ENCODE measurements at regions not wholly inside any gene's neighbourhood (a gene's known extent, or its start where the extent isn't known, plus 50 kb on each side); places are given as distances from the start of the nearest gene placed in this dataset.

DNA sequence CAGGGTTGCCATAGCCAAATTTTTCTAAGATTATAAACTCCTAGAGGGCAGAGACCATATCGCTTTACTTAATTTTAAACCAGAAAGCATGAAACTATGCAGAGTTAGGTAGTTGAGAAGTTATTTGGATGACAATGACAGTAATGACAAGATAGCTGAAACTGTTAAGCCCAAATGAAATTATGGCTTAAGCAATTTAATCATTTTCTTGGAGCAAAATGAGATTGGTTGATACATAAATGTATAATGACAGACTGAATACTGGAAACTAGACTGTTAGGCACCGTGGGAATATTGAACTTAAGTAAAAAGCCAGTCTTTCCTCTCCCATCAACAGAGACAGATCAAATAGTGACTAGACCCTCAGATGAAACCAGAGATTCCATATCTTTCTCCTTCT is 670.3 kb upstream of the NRSN1 start (continued):
- TF ChIP-seq, protein P1, sequence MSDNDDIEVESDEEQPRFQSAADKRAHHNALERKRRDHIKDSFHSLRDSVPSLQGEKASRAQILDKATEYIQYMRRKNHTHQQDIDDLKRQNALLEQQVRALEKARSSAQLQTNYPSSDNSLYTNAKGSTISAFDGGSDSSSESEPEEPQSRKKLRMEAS (CRISPR knock-in tag; IDR thresholded peaks at IDR 0.05), result no peak
- no peak for TF ChIP-seq ZNF232 (CRISPR knock-in tag; IDR thresholded peaks at IDR 0.05)
- TF ChIP-seq OVOL2 (CRISPR knock-in tag; IDR thresholded peaks at IDR 0.05; ENCODE audit: borderline replicate concordance), result no peak
- TF ChIP-seq TEAD4 (CRISPR knock-in tag; IDR thresholded peaks at IDR 0.05), result no peak
- TF ChIP-seq, protein P2, sequence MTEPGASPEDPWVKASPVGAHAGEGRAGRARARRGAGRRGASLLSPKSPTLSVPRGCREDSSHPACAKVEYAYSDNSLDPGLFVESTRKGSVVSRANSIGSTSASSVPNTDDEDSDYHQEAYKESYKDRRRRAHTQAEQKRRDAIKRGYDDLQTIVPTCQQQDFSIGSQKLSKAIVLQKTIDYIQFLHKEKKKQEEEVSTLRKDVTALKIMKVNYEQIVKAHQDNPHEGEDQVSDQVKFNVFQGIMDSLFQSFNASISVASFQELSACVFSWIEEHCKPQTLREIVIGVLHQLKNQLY (CRISPR knock-in tag; IDR thresholded peaks at IDR 0.05), result no peak
- TF ChIP-seq ZNF219 (CRISPR knock-in tag; IDR thresholded peaks at IDR 0.05; ENCODE audit: borderline replicate concordance), result no peak
- TF ChIP-seq, protein P3, sequence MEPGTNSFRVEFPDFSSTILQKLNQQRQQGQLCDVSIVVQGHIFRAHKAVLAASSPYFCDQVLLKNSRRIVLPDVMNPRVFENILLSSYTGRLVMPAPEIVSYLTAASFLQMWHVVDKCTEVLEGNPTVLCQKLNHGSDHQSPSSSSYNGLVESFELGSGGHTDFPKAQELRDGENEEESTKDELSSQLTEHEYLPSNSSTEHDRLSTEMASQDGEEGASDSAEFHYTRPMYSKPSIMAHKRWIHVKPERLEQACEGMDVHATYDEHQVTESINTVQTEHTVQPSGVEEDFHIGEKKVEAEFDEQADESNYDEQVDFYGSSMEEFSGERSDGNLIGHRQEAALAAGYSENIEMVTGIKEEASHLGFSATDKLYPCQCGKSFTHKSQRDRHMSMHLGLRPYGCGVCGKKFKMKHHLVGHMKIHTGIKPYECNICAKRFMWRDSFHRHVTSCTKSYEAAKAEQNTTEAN (CRISPR knock-in tag; IDR thresholded peaks at IDR 0.05), result no peak
- TF ChIP-seq, protein P4, sequence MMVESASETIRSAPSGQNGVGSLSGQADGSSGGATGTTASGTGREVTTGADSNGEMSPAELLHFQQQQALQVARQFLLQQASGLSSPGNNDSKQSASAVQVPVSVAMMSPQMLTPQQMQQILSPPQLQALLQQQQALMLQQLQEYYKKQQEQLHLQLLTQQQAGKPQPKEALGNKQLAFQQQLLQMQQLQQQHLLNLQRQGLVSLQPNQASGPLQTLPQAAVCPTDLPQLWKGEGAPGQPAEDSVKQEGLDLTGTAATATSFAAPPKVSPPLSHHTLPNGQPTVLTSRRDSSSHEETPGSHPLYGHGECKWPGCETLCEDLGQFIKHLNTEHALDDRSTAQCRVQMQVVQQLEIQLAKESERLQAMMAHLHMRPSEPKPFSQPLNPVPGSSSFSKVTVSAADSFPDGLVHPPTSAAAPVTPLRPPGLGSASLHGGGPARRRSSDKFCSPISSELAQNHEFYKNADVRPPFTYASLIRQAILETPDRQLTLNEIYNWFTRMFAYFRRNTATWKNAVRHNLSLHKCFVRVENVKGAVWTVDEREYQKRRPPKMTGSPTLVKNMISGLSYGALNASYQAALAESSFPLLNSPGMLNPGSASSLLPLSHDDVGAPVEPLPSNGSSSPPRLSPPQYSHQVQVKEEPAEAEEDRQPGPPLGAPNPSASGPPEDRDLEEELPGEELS (CRISPR knock-in tag; IDR thresholded peaks at IDR 0.05), result no peak
- no peak for TF ChIP-seq GABPB1 (CRISPR knock-in tag; IDR thresholded peaks at IDR 0.05)
- TF ChIP-seq, protein P5, sequence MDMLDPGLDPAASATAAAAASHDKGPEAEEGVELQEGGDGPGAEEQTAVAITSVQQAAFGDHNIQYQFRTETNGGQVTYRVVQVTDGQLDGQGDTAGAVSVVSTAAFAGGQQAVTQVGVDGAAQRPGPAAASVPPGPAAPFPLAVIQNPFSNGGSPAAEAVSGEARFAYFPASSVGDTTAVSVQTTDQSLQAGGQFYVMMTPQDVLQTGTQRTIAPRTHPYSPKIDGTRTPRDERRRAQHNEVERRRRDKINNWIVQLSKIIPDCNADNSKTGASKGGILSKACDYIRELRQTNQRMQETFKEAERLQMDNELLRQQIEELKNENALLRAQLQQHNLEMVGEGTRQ (CRISPR knock-in tag; IDR thresholded peaks at IDR 0.05), result no peak

DNA sequence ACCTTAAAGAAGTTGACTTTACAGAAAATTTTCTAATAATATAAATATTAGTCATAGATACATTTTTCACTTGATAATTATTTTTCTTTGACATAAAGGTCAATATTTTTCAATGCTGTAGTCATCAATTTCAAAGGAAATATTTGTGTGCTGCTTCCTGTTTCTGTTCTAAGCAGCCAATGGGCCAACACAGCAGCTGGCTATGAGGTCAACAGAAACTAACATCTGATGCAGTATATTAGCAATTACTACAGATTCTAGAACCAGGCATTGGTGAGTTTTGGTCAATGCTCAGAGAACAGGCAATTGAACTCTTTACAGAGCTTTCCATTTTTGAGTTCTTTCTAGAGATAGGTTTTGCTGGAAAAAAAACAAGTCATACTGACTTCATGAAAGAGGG is 669.6 kb upstream of the NRSN1 start:
- TF ChIP-seq ZNF671 (CRISPR knock-in tag; IDR thresholded peaks at IDR 0.05), result no peak
- no peak for TF ChIP-seq ELF4 (CRISPR knock-in tag; IDR thresholded peaks at IDR 0.05; ENCODE audit: low read depth)
- TF ChIP-seq SP1 (CRISPR knock-in tag; conservative IDR thresholded peaks at IDR 0.05), result no peak
- TF ChIP-seq TEAD1 (CRISPR knock-in tag; IDR thresholded peaks at IDR 0.05), result no peak
- no peaks in the 10 kb centered on the region for H3K36me3 Mint-ChIP-seq
- ChIA-PET CTCF (no interaction called here), POLR2A (no interaction called here)
- DNase-seq (ENCODE audit: low spot score) (no peak), ATAC-seq (no peak)
- H3K27ac Mint-ChIP-seq, result no peak overlapping the region
- H3K4me3 Mint-ChIP-seq, result no peak overlapping the region
- H3K27me3 Mint-ChIP-seq (ENCODE audit: low read depth), result no peaks in the 10 kb centered on the region
- H3K4me1 Mint-ChIP-seq, result peaks cover 12% of the 10 kb centered on the region
- H3K9me3 Mint-ChIP-seq, result peaks cover 9% of the 10 kb centered on the region; the same call in 1 of the 2 replicates

DNA sequence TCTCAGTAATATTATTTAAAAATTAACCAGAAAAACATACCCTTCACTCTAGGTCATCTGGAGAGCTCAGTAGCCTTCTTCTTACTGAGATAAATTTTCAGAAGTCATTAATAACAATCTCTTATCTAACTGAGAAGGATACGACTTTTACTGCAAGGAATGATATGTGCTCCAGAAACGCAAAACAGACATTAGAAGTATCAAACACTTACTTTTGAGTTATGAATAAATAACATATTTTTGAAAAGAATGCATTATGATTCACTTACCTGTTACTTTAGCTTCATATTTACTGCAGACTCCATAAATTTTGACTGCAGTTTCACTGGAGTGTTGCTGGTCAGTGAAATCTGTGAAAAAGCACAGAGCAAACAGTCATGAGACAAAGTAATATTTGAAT is 668.7 kb upstream of the NRSN1 start:
- H3K27me3 Mint-ChIP-seq (ENCODE audit: low read depth), result no peaks in the 10 kb centered on the region
- no peaks in the 10 kb centered on the region for H3K36me3 Mint-ChIP-seq
- no peak for DNase-seq (ENCODE audit: low spot score)
- ChIA-PET POLR2A (no interaction called here), CTCF (no interaction called here)
- H3K4me1 Mint-ChIP-seq, result peaks cover 12% of the 10 kb centered on the region
- peaks cover 5% of the 10 kb centered on the region; the same call in 1 of the 2 replicates for H3K9me3 Mint-ChIP-seq
- no peak overlapping the region for H3K27ac Mint-ChIP-seq
- no peak for ATAC-seq
- H3K4me3 Mint-ChIP-seq, result no peak overlapping the region
- TF ChIP-seq KAT7 (CRISPR knock-in tag; IDR thresholded peaks at IDR 0.05; ENCODE audit: borderline replicate concordance) (no peak), ZNF219 (CRISPR knock-in tag; IDR thresholded peaks at IDR 0.05; ENCODE audit: borderline replicate concordance) (no peak), NR1H2 (CRISPR knock-in tag; IDR thresholded peaks at IDR 0.05) (no peak)
- TF ChIP-seq, protein P6, sequence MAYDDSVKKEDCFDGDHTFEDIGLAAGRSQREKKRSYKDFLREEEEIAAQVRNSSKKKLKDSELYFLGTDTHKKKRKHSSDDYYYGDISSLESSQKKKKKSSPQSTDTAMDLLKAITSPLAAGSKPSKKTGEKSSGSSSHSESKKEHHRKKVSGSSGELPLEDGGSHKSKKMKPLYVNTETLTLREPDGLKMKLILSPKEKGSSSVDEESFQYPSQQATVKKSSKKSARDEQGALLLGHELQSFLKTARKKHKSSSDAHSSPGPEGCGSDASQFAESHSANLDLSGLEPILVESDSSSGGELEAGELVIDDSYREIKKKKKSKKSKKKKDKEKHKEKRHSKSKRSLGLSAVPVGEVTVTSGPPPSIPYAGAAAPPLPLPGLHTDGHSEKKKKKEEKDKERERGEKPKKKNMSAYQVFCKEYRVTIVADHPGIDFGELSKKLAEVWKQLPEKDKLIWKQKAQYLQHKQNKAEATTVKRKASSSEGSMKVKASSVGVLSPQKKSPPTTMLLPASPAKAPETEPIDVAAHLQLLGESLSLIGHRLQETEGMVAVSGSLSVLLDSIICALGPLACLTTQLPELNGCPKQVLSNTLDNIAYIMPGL (CRISPR knock-in tag; IDR thresholded peaks at IDR 0.05), result no peak
- TF ChIP-seq, protein P7, sequence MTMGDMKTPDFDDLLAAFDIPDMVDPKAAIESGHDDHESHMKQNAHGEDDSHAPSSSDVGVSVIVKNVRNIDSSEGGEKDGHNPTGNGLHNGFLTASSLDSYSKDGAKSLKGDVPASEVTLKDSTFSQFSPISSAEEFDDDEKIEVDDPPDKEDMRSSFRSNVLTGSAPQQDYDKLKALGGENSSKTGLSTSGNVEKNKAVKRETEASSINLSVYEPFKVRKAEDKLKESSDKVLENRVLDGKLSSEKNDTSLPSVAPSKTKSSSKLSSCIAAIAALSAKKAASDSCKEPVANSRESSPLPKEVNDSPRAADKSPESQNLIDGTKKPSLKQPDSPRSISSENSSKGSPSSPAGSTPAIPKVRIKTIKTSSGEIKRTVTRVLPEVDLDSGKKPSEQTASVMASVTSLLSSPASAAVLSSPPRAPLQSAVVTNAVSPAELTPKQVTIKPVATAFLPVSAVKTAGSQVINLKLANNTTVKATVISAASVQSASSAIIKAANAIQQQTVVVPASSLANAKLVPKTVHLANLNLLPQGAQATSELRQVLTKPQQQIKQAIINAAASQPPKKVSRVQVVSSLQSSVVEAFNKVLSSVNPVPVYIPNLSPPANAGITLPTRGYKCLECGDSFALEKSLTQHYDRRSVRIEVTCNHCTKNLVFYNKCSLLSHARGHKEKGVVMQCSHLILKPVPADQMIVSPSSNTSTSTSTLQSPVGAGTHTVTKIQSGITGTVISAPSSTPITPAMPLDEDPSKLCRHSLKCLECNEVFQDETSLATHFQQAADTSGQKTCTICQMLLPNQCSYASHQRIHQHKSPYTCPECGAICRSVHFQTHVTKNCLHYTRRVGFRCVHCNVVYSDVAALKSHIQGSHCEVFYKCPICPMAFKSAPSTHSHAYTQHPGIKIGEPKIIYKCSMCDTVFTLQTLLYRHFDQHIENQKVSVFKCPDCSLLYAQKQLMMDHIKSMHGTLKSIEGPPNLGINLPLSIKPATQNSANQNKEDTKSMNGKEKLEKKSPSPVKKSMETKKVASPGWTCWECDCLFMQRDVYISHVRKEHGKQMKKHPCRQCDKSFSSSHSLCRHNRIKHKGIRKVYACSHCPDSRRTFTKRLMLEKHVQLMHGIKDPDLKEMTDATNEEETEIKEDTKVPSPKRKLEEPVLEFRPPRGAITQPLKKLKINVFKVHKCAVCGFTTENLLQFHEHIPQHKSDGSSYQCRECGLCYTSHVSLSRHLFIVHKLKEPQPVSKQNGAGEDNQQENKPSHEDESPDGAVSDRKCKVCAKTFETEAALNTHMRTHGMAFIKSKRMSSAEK (CRISPR knock-in tag; IDR thresholded peaks at IDR 0.05; ENCODE audit: borderline replicate concordance), result no peak
- TF ChIP-seq, protein P8, sequence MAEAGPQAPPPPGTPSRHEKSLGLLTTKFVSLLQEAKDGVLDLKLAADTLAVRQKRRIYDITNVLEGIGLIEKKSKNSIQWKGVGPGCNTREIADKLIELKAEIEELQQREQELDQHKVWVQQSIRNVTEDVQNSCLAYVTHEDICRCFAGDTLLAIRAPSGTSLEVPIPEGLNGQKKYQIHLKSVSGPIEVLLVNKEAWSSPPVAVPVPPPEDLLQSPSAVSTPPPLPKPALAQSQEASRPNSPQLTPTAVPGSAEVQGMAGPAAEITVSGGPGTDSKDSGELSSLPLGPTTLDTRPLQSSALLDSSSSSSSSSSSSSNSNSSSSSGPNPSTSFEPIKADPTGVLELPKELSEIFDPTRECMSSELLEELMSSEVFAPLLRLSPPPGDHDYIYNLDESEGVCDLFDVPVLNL (CRISPR knock-in tag; IDR thresholded peaks at IDR 0.05; ENCODE audit: borderline replicate concordance, low read depth), result no peak
